Neuron (in vitro differentiated cells): ENCODE measurements at regions not wholly inside any gene's neighbourhood (a gene's known extent, or its start where the extent isn't known, plus 50 kb on each side); places are given as distances from the start of the nearest gene placed in this dataset.

Source experiments
- H2AFZ ChIP-seq: one replicate; pipeline ENCODE4 v1.6.1; 2013; ENCODE audit warnings: low read depth, mild to moderate bottlenecking, inconsistent platforms, low read length, moderate library complexity
- H3K27me3 ChIP-seq: one replicate; pipeline ENCODE4 v1.6.1; 2013; ENCODE audit warnings: low read length; ENCODE audit not compliant: insufficient read depth
- H3K36me3 ChIP-seq: one replicate; pipeline ENCODE4 v1.6.1; 2013; ENCODE audit warnings: low read length; ENCODE audit not compliant: insufficient read depth
- H3K4me1 ChIP-seq: one replicate; pipeline ENCODE4 v1.6.1; 2013; ENCODE audit warnings: low read length; ENCODE audit not compliant: insufficient read depth
- H3K4me3 ChIP-seq: 2 replicates; pipeline ENCODE4 v1.5.1; 2013; ENCODE audit warnings: mild to moderate bottlenecking, low read length, moderate library complexity
- H3K9me3 ChIP-seq: one replicate; pipeline ENCODE4 v1.6.1; 2013; ENCODE audit warnings: low read length

DNA sequence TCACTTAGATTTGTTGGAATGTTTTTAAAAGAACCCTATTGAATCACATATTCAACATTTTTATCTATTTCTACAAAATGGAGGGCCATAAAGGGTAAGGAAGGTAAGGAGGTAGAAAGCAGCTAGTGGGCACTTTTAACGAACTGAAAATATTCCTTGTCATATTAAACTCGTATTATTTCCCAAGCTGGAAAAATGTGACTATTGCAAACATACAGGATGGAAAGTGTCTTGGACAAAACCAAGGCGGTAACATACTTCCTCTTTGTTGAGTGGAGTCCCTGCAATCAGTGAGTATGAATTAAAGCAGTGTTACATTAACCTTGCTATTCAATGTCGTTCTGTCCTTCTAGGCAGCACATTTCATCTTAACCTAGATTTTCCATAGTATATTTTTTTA lies 165.6 kb downstream of the RCN1 start:
- Histone ChIP-seq H2AFZ (no peak overlapping the region), H3K36me3 (no peaks in the 10 kb centered on the region), H3K9me3 (no peaks in the 10 kb centered on the region), H3K4me3 (no peak overlapping the region), H3K4me1 (no peaks in the 10 kb centered on the region), H3K27me3 (no peaks in the 10 kb centered on the region)

DNA sequence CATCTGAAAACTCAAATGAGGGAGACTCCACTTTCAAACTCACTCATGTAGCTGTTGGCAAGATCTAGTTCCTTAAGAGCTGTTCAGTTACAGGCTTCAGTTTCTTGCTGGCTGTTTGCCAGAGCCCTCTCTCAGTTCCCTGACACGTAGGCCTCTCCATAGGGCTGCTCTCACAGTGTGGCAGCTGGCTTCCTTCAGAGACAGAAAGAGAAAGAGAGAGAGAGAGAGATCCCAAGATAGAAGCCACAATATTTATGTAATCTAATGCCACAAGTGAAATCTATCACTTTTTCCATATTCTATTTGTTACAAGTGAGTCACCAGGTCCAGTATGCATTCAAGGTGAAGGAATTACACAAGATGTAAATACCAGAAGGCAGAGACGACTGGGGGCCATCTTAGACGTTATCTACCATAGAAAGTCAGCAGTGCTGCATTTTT lies 168.8 kb downstream of the RCN1 start:
- H3K4me1 ChIP-seq, result peaks cover 3% of the 10 kb centered on the region
- H3K27me3 ChIP-seq, result no peaks in the 10 kb centered on the region
- no peaks in the 10 kb centered on the region for H3K36me3 ChIP-seq
- H3K4me3 ChIP-seq, result no peak overlapping the region
- no peak overlapping the region for H2AFZ ChIP-seq
- no peaks in the 10 kb centered on the region for H3K9me3 ChIP-seq

DNA sequence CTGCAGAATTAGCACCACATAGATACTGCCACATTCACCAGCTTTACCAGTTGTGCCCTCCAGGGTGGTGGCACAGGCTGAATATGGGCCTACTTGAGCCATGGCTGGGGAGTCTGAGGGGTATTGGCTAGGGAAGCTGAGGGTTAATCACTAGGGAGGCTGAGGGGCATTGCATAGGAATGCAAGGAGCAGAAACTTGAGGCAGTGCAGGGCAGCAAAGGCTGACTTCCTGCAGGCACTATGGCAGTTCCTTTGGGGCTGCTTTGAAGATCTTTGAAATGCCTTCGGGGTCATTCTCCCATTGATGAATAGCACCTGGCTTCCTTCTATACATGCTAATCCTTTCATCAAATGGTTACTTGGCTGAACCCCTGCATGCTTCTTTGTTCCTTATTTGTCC lies 171.5 kb downstream of the RCN1 start:
- H3K36me3 ChIP-seq, result no peaks in the 10 kb centered on the region
- H2AFZ ChIP-seq, result no peak overlapping the region
- H3K4me1 ChIP-seq, result peaks cover 3% of the 10 kb centered on the region
- H3K27me3 ChIP-seq, result no peaks in the 10 kb centered on the region
- H3K4me3 ChIP-seq, result no peak overlapping the region
- no peaks in the 10 kb centered on the region for H3K9me3 ChIP-seq

DNA sequence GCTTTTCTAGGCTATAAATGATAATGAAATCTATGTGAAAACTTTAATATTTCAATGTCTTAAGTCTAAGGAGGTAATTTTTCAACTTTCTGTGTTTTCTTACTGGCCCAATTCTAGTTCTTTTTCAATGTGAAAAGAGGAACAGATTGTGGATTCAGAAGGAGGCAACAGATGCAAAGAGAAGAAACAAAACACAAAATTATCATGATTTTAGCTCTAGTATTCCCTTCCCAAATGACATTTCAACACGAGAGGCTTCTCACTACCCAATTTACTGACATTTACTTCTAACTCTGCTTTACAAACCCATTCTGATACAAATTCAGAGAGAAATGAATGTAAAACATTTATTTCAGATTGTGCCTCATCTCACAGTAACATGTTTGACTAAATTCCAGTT lies 169.4 kb downstream of the WT1 start:
- Histone ChIP-seq H3K27me3 (no peaks in the 10 kb centered on the region), H3K9me3 (no peaks in the 10 kb centered on the region), H3K4me1 (peaks cover 3% of the 10 kb centered on the region), H3K36me3 (no peaks in the 10 kb centered on the region), H2AFZ (no peak overlapping the region), H3K4me3 (no peak overlapping the region)

DNA sequence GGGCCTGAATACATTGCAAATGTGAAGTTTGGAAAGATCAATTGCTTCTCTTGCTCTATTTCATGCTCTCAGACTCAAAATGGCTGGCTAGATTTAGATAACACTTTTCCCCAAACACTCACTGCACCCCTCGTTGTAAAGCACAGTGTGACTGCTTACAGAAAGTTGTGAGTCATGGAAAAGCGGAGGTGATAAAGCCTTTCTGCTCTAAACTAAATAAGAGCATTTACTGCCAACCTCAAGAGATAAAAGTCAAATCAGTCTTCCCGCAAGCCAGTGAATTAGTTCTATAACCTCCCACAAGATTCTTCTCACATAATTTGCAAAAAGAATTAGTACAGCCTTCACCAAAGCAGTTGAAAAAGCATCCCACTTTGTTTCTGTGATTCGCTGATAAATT lies 168.7 kb downstream of the WT1 start:
- Histone ChIP-seq H3K27me3 (no peaks in the 10 kb centered on the region), H3K4me3 (no peak overlapping the region), H3K9me3 (no peaks in the 10 kb centered on the region), H3K4me1 (peaks cover 3% of the 10 kb centered on the region), H3K36me3 (no peaks in the 10 kb centered on the region), H2AFZ (no peak overlapping the region)

DNA sequence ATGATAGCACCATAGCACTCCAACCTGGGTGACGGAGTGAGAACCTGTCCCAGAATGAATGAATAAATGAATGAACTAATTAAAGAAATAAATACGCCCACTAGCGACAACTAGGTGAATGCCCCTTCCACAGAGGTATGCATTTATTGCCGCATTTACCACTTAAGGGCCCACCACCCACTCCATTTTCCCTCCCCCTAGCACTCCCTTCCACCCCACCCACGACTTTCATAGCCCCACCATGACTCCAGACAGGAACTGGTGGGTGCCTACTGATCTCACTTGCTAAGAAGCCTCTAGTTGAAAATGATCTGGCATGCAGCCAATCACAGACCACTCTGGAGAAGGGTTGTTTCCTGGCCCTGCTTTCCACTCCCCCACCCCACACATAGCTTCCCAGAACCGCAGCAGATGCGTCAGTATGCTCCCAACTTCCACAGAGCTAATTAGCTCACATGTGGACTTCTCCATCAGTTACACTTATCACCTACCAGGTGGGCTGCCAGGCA lies 167.6 kb downstream of the WT1 start:
- H3K9me3 ChIP-seq, result no peaks in the 10 kb centered on the region
- no peak overlapping the region for H2AFZ ChIP-seq
- no peak overlapping the region for H3K4me3 ChIP-seq
- no peaks in the 10 kb centered on the region for H3K4me1 ChIP-seq
- no peaks in the 10 kb centered on the region for H3K27me3 ChIP-seq
- no peaks in the 10 kb centered on the region for H3K36me3 ChIP-seq

DNA sequence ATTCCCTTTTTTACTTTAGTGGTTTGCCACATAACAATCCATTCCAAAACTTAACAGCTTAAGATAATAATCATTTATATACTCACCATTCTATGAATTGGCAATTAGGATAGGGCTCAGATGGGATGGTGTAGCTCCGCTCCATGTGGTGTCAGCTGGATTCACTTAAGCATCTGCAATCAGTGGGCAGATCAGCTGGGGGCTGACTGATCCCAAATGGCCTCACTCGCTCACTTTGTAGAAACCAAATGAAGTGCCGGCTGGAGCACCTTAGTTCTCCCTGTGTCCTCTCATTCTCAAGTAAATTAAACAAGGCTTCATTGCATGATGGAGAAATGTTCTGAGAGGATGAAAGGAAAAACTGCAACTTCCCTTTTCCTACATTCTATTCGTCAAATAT lies 161.4 kb downstream of the WT1 start:
- Histone ChIP-seq H3K36me3 (no peaks in the 10 kb centered on the region), H3K27me3 (peaks cover 2% of the 10 kb centered on the region), H3K4me3 (no peak overlapping the region), H2AFZ (no peak overlapping the region), H3K4me1 (no peaks in the 10 kb centered on the region), H3K9me3 (no peaks in the 10 kb centered on the region)

DNA sequence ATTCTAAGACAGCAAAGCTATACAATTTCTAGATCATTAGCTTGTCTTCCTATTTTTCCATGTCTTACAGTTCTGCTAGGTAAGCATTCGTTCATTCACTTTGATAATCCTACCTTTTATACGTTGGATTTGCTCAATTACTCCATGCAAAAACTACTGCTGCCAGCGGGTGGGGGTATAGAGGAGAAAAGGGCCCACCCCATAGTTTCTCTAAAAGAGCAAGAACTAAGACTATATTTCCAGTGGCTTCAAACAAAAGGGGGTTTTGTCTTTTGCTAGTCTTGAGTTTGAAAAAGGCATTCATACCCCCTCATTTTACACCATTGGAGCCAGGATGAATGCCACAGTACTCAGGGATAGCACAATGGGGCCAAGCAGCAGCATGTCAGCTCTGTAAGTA lies 155.7 kb downstream of the WT1 start:
- H3K4me1 ChIP-seq, result no peaks in the 10 kb centered on the region
- no peak overlapping the region for H2AFZ ChIP-seq
- H3K9me3 ChIP-seq, result no peaks in the 10 kb centered on the region
- no peaks in the 10 kb centered on the region for H3K36me3 ChIP-seq
- H3K4me3 ChIP-seq, result no peak overlapping the region
- H3K27me3 ChIP-seq, result peaks cover 2% of the 10 kb centered on the region

DNA sequence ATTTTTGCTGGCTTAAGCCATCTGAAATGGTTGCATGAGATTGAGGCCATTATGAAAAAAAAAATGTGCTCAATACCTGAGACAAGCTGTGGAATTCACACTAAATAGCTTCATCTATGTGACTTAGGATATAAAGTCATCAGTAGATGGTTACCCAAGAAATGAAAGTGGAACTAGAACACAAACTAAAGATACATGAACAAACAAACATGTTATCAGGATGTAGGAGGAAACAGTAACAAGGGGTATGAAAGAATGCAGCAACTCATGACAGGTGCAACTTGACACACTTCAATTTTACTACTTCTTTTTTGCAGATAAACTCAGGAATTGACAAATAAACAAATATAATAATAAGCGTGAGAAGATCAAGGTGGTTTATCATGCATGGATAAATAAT lies 155.0 kb downstream of the WT1 start:
- no peak overlapping the region for H2AFZ ChIP-seq
- peaks cover 2% of the 10 kb centered on the region for H3K27me3 ChIP-seq
- no peak overlapping the region for H3K4me3 ChIP-seq
- H3K36me3 ChIP-seq, result no peaks in the 10 kb centered on the region
- H3K9me3 ChIP-seq, result no peaks in the 10 kb centered on the region
- no peaks in the 10 kb centered on the region for H3K4me1 ChIP-seq

DNA sequence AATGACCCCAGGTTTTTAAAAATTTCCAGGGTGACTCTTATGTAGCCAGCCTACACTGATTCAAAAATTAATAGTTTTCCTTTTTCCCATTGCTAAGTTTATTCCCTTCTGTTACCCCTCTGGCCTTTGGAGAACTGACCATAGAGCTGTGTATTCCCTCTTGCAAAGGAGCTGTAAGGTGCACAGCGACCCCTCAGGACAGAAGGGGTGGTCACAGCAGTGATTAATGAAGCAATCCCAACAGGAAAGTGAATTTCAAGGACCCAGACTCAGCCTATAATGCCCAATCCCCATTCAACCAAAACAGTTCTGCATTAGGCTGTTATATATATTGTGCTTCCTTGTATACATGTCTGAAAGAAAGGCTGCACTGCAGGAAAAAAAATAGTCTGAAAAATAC lies 147.1 kb downstream of the WT1 start:
- no peaks in the 10 kb centered on the region for H3K36me3 ChIP-seq
- H3K27me3 ChIP-seq, result no peaks in the 10 kb centered on the region
- H3K9me3 ChIP-seq, result no peaks in the 10 kb centered on the region
- H2AFZ ChIP-seq, result no peak overlapping the region
- no peaks in the 10 kb centered on the region for H3K4me1 ChIP-seq
- no peak overlapping the region for H3K4me3 ChIP-seq

DNA sequence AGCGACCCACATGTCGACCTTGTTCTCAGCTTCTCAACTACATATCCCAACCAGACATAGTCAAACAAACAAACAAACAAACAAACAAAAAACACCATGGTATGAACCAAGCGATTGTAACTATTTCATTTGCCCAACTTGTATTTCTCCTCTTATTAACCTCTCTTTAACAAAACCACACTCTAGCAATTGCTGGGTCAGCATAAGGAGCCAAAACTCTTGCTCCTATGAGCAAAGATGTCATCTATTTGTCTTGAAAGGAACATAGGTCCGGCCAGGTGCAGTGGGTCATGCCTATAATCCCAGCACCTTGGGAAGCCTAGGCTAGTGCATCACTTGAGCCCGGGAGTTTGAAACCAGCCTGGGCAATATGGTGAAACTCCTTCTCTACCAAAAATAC lies 145.6 kb downstream of the WT1 start:
- Histone ChIP-seq H3K4me1 (no peaks in the 10 kb centered on the region), H3K36me3 (no peaks in the 10 kb centered on the region), H3K9me3 (no peaks in the 10 kb centered on the region), H3K4me3 (no peak overlapping the region), H2AFZ (no peak overlapping the region), H3K27me3 (no peaks in the 10 kb centered on the region)

DNA sequence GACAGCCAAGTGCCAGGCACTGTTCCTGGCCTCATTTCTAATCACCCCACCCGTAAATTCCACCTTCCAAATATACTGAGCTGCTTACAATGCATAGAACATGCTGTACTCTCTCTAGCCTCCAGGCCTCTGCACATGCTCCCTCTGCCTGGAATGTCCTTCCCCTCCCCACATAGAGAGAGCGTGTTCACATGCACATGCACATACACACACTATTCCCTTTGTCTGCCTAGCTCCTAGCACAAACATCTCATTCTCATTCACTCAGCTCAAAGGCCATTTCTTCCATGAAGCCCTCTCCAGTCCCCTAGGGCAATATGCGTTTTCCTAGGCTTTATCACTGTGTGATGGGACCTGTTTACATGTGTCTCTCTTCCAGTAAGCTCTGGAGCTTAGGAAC lies 144.6 kb downstream of the WT1 start:
- Histone ChIP-seq H3K9me3 (no peaks in the 10 kb centered on the region), H3K4me1 (no peaks in the 10 kb centered on the region), H2AFZ (no peak overlapping the region), H3K36me3 (no peaks in the 10 kb centered on the region), H3K4me3 (no peak overlapping the region), H3K27me3 (no peaks in the 10 kb centered on the region)

DNA sequence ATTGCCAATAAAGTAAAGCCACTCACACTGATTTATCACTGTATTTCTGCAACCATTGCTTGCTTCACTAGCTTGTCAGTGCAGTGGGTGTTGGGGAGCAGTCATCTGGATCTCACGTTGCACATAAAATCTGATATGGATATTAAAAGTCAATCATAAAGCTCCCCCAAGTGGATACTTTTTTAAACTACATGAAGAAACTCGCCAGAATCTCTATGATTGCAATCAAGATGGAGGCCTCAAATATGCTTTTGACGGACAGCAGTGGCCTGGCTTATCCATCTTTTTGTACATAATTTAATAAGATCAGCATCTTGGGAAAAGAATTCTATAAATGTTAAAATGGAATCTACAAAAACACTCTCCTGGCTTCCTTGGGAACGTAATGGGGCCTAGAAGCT lies 137.7 kb downstream of the WT1 start:
- H3K9me3 ChIP-seq, result no peaks in the 10 kb centered on the region
- H3K4me3 ChIP-seq, result no peak overlapping the region

DNA sequence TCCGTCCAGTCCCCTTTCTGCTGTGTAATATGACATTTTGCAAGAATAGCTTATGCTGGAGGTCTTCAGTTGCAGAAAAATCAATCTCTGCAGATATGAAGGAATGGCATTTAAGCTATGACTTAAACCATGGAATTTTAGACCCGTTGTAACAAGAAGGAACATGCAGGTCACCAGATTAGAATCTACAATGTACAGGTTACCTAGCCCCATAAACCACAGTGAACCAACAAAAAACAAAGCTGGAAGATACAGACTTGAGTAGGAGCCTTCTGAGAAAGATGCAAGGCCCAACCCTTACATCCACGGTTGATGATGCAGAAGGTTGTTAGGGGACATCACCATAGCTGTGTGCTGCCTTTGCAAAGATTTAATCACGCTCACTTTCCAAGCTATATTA lies 132.5 kb downstream of the WT1 start:
- no peak overlapping the region for H3K4me3 ChIP-seq
- no peaks in the 10 kb centered on the region for H3K9me3 ChIP-seq
- peaks cover 4% of the 10 kb centered on the region for H3K27me3 ChIP-seq
- H3K36me3 ChIP-seq, result no peaks in the 10 kb centered on the region
- no peaks in the 10 kb centered on the region for H3K4me1 ChIP-seq
- H2AFZ ChIP-seq, result no peak overlapping the region

More for the DNA sequence above, 137.7 kb downstream of the WT1 start:
- H3K36me3 ChIP-seq, result no peaks in the 10 kb centered on the region
- peaks cover 4% of the 10 kb centered on the region for H3K27me3 ChIP-seq
- H3K4me1 ChIP-seq, result no peaks in the 10 kb centered on the region
- H2AFZ ChIP-seq, result peak overlapping the region; percentile 34
